ENCODE measurements at regions not wholly inside any gene's neighbourhood (a gene's known extent, or its start where the extent isn't known, plus 50 kb on each side); places are given as distances from the start of the nearest gene placed in this dataset.
"Not testable (repeated sequence)": the region's sequence is repeated elsewhere in the genome, so short reads cannot be mapped to it uniquely, and the experiment has no call there.

DNA sequence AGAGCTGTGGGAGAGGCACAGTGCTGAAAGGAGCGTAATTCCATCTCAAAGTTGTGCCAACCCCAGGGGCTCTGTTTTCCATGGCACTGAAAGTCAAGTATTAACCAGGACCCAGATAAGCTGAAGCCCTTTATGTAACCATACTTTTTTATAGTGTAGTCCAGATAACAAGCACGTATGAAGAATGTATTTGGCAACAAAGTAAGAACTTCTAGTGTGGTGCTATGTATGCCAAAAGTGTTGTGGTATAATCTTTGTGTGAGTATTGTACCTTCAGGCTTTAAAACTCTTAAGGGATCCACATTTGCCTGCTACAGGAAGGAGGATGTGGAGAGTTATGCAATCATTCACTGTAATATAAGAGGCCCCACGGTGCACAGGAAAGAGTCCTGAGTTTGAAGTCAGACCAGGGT lies 129.4 kb downstream of the IBTK start:
- peak in 3 of 4 donors; percentile 14 to 46 (median 15) for DNase-seq

DNA sequence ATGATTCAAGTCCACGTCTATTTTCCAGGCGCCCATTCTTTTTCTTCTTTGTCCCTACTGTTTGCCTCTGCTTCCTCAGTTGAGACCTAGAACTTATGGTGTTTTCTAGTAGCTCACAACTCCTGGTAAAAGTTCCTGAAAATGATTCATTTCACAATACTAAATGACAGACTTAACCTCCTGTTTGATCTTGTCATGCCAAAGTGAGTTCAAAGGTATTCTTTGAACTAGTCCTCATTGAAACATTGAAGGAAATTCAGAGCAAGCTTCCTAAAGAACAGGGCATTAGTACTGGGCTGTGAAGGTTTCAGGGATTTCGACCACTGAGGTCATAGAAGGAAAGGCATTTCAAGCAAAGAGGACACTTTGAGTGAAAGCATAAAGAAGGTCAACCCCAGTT lies 132.8 kb downstream of the IBTK start:
- intact Hi-C loops (cut with DNase I): no loop called here
- 83 to 85% methylated on average over 3 of the region's 3 CpGs for WGBS, 2 donors
- DNase-seq: no peak
- H3K36me3 ChIP-seq (replicated peaks in 1 of 2; ENCODE audit: insufficient read depth in 1 of 2, low read depth in 2 of 2): no peaks in the 10 kb centered on the region
- H3K4me3 ChIP-seq: no peak overlapping the region
- TF ChIP-seq POLR2A (IDR thresholded peaks at IDR 0.05): no peak
- TF ChIP-seq, protein P1, sequence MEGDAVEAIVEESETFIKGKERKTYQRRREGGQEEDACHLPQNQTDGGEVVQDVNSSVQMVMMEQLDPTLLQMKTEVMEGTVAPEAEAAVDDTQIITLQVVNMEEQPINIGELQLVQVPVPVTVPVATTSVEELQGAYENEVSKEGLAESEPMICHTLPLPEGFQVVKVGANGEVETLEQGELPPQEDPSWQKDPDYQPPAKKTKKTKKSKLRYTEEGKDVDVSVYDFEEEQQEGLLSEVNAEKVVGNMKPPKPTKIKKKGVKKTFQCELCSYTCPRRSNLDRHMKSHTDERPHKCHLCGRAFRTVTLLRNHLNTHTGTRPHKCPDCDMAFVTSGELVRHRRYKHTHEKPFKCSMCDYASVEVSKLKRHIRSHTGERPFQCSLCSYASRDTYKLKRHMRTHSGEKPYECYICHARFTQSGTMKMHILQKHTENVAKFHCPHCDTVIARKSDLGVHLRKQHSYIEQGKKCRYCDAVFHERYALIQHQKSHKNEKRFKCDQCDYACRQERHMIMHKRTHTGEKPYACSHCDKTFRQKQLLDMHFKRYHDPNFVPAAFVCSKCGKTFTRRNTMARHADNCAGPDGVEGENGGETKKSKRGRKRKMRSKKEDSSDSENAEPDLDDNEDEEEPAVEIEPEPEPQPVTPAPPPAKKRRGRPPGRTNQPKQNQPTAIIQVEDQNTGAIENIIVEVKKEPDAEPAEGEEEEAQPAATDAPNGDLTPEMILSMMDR (IDR thresholded peaks at IDR 0.05): no peak
- no peaks in the 10 kb centered on the region for H3K9me3 ChIP-seq
- H3K27ac ChIP-seq: no peak overlapping the region
- no peaks in the 10 kb centered on the region for H3K27me3 ChIP-seq
- H3K4me1 ChIP-seq: peaks cover 10% of the 10 kb centered on the region
- no peak for ATAC-seq

More for the DNA sequence above, 129.4 kb downstream of the IBTK start:
- H3K36me3 ChIP-seq (replicated peaks in 1 of 2; ENCODE audit: insufficient read depth in 1 of 2, low read depth in 2 of 2): no peaks in the 10 kb centered on the region
- 7 to 10% methylated on average over 3 of the region's 3 CpGs for WGBS, 2 donors
- peaks cover 10% of the 10 kb centered on the region for H3K4me1 ChIP-seq
- intact Hi-C loops (cut with DNase I): no loop called here
- no peak overlapping the region for H3K4me3 ChIP-seq
- H3K27ac ChIP-seq: peak overlapping the region in 3 of 4 donors; percentile 1 to 5 (median 5)
- H3K27me3 ChIP-seq: no peaks in the 10 kb centered on the region
- H3K9me3 ChIP-seq: no peaks in the 10 kb centered on the region
- peak; percentile 74 for ATAC-seq
- TF ChIP-seq POLR2A (IDR thresholded peaks at IDR 0.05): no peak
- TF ChIP-seq, protein P1 (IDR thresholded peaks at IDR 0.05): no peak

DNA sequence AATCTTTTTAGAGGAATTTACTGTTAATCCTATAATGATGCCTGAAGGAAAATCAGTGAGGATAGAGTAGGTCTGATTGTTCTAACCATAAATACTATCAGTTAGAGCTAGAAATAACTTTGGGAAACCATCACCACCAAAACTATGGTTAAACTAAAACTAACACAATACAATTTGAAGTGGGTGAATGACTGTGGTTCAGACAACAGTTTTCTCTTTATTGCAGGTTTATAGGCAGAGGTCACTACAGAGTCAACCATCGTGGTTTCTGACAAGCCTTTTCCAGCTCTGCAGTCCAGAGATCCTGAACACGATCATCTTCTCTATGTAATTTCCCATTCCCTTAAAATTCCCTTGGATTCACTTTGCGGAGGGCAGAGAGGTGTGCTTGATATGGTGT lies 134.3 kb downstream of the IBTK start:
- Histone ChIP-seq H3K9me3 (no peaks in the 10 kb centered on the region), H3K36me3 (replicated peaks in 1 of 2; ENCODE audit: insufficient read depth in 1 of 2, low read depth in 2 of 2) (no peaks in the 10 kb centered on the region), H3K27ac (no peak overlapping the region), H3K4me1 (peaks cover 8% of the 10 kb centered on the region), H3K4me3 (no peak overlapping the region), H3K27me3 (no peaks in the 10 kb centered on the region)
- intact Hi-C loops (cut with DNase I): no loop called here
- TF ChIP-seq POLR2A (IDR thresholded peaks at IDR 0.05): no peak
- TF ChIP-seq, protein P1 (IDR thresholded peaks at IDR 0.05): no peak
- DNase-seq: no peak
- WGBS, 2 donors: 82 to 85% methylated on average over 3 of the region's 3 CpGs
- no peak for ATAC-seq

DNA sequence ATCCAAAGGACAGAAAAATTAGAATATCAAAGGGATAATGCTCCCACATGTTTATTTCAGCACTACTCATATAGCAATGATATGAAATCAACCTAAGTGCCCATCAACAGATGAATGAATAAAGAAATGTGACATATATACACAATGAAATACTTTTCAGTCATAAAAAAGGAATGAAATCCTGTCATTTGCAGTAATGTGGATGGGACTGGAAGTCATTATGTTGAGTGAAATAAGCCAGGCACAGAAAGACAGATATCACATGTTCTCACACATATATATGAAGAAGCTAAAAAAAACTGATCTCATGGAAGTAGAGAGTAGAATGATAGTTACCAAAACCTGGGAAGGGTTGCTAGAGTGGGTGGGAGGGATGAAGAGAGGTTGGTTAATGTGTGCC lies 135.7 kb downstream of the IBTK start:
- Histone ChIP-seq H3K4me3 (no peak overlapping the region), H3K36me3 (replicated peaks in 1 of 2; ENCODE audit: insufficient read depth in 1 of 2, low read depth in 2 of 2) (no peaks in the 10 kb centered on the region), H3K27ac (no peak overlapping the region), H3K27me3 (no peaks in the 10 kb centered on the region), H3K9me3 (no peaks in the 10 kb centered on the region), H3K4me1 (no peaks in the 10 kb centered on the region)
- DNase-seq: no peak
- TF ChIP-seq, protein P1 (IDR thresholded peaks at IDR 0.05): no peak
- no peak for TF ChIP-seq POLR2A (IDR thresholded peaks at IDR 0.05)
- intact Hi-C loops (cut with DNase I): no loop called here
- no peak for ATAC-seq

DNA sequence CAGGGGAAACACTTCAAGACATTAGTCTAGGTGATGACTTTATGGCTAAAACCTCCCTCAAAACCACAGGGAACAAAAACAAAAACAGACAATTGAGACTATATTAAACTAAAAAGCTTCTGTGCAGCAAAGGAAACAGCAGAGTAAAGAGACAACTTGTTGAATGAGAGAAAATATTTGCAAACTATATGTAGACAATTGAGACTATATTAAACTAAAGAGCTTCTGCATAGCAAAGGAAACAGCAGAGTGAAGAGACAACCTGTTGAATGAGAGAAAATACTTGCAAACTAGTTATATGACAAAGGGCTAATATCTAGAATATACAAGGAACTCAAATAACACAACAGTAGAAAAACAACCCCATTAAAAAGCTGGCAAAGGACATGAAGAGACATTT lies 136.4 kb downstream of the IBTK start:
- H3K27ac ChIP-seq: no peak overlapping the region
- no peaks in the 10 kb centered on the region for H3K4me1 ChIP-seq
- no peaks in the 10 kb centered on the region for H3K9me3 ChIP-seq
- no peak for ATAC-seq
- intact Hi-C loops (cut with DNase I): no loop called here
- H3K4me3 ChIP-seq: no peak overlapping the region
- TF ChIP-seq, protein P1 (IDR thresholded peaks at IDR 0.05): no peak
- TF ChIP-seq POLR2A (IDR thresholded peaks at IDR 0.05): no peak
- H3K36me3 ChIP-seq (replicated peaks in 1 of 2; ENCODE audit: insufficient read depth in 1 of 2, low read depth in 2 of 2): no peaks in the 10 kb centered on the region
- no peak for DNase-seq
- no peaks in the 10 kb centered on the region for H3K27me3 ChIP-seq

DNA sequence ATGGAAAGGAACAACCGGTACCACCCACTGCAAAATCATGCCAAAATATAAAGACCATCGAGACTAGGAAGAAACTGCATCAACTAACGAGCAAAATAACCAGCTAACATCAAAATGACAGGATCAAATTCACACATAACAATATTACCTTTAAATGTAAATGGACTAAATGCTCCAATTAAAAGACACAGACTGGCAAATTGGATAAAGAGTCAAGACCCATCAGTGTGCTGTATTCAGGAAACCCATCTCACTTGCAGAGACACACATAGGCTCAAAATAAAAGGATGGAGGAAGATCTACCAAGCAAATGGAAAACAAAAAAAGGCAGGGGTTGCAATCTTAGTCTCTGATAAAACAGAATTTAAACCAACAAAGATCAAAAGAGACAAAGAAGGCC lies 144.4 kb downstream of the IBTK start:
- H3K4me1 ChIP-seq; H3K9me3 ChIP-seq; H3K27me3 ChIP-seq; ATAC-seq; intact Hi-C loops (cut with DNase I); H3K36me3 ChIP-seq (replicated peaks in 1 of 2; ENCODE audit: insufficient read depth in 1 of 2, low read depth in 2 of 2); H3K27ac ChIP-seq; DNase-seq; H3K4me3 ChIP-seq: not testable (repeated sequence)
- 80 to 83% methylated on average over 3 of the region's 3 CpGs for WGBS, 2 donors

DNA sequence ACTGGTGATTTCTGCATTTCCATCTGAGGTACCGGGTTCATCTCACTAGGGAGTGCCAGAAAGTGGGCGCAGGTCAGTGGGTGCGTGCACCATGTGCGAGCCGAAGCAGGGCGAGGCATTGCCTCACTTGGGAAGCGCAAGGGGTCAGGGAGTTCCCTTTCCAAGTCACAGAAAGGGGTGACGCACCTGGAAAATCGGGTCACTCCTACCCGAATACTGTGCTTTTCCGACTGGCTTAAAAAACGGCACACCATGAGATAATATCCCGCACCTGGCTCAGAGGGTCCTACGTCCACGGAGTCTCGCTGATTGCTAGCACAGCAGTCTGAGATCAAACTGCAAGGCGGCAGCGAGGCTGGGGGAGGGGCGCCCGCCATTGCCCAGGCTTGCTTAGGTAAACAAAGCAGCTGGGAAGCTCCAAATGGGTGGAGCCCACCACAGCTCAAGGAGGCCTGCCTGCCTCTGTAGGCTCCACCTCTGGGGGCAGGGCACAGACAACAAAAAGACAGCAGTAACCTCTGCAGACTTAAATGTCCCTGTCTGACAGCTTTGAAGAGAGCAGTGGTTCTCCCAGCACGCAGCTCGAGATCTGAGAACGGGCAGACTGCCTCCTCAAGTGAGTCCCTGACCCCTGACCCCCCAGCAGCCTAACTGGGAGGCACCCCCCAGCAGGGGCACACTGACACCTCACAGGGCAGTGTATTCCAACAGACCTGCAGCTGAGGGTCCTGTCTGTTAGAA lies 146.0 kb downstream of the IBTK start:
- intact Hi-C loops (cut with DNase I); H3K4me3 ChIP-seq; H3K9me3 ChIP-seq; ATAC-seq; H3K4me1 ChIP-seq; H3K36me3 ChIP-seq (replicated peaks in 1 of 2; ENCODE audit: insufficient read depth in 1 of 2, low read depth in 2 of 2); H3K27me3 ChIP-seq; H3K27ac ChIP-seq; DNase-seq: not testable (repeated sequence)
- WGBS, 2 donors: 66 to 79% methylated on average over 15 to 23 of the region's 23 CpGs
